ENCODE measurements at regions not wholly inside any gene's neighbourhood (a gene's known extent, or its start where the extent isn't known, plus 50 kb on each side); places are given as distances from the start of the nearest gene placed in this dataset.

DNA sequence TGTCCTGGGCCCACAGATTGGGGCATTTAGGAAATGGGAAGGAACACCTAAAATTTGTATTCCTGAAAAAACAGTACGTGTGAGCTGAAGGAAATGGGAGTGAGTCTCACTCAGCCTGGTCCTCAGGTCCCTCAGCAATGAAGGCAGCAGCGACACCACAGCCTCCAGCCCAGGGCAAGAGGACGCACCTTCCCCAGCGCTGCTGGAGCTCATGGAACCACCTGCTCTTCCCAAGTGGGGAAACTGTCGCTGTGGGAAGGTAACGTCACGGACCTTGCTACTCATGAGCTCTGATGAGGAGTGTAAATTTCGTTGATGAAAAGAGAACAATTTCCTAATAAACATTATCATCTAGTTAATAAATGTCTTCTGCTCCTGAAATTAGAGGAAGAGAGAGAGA is 323.6 kb downstream of the EIPR1 start:
- Histone ChIP-seq H3K36me3 (ENCODE audit: control insufficient read depth in 2 of 4, insufficient read depth in 4 of 4, low read length in 3 of 4) (no peaks in the 10 kb centered on the region), H3K23me2 (ENCODE audit: low read depth, low read length) (peaks cover 3% of the 10 kb centered on the region; the same call in 1 of the 2 replicates), H2BK5ac (ENCODE audit: low read depth, low read length) (no peak overlapping the region), H2BK12ac (ENCODE audit: low read depth, low read length) (no peak overlapping the region), H3K4me3 (ENCODE audit: extremely low read depth in 1 of 4, insufficient read depth in 2 of 4, low read depth in 3 of 4, low read length in 4 of 4) (no peak overlapping the region), H3K4me1 (replicated peaks in 1 of 4; ENCODE audit: control insufficient read depth in 3 of 4, insufficient read depth in 4 of 4, low read length in 3 of 4) (no peaks in the 10 kb centered on the region; a peak in 1 of 7 replicates), H2AK5ac (ENCODE audit: low read depth, low read length) (no peak overlapping the region), H4K8ac (ENCODE audit: extremely low read depth, insufficient read depth, low read length) (no peak overlapping the region), H2BK15ac (ENCODE audit: low read length) (no peak overlapping the region), H3K56ac (replicated peaks; ENCODE audit: insufficient read length, low read depth, low read length) (no peak overlapping the region), H3K79me1 (ENCODE audit: low read depth, low read length) (no peaks in the 10 kb centered on the region), H3K9ac (replicated peaks in 1 of 4; ENCODE audit: extremely low read depth in 1 of 4, low read depth in 3 of 4, low read length in 3 of 4) (no peak overlapping the region), H3K14ac (ENCODE audit: insufficient read length) (no peak overlapping the region), H2BK120ac (replicated peaks; ENCODE audit: low read depth, low read length) (no peak overlapping the region), H3K4me2 (ENCODE audit: insufficient read depth in 1 of 2, low read depth in 2 of 2, low read length in 2 of 2) (no peak overlapping the region), H3K23ac (ENCODE audit: insufficient read length) (no peak overlapping the region), H4K91ac (replicated peaks; ENCODE audit: insufficient read length, low read length) (no peak overlapping the region), H2BK20ac (ENCODE audit: low read length) (no peak overlapping the region), H3K18ac (ENCODE audit: extremely low read depth, low read length) (no peak overlapping the region; the same call in 1 of the 2 replicates), H3K9me3 (ENCODE audit: insufficient read depth in 2 of 2, low read depth in 1 of 2, low read length in 1 of 2) (no peaks in the 10 kb centered on the region), H4K5ac (ENCODE audit: insufficient read length, low read depth, low read length) (no peak overlapping the region), H3K4ac (replicated peaks; ENCODE audit: insufficient read length, low read depth, low read length) (no peak overlapping the region), H3K27ac (ENCODE audit: low read depth, low read length) (no peak overlapping the region), H4K20me1 (replicated peaks in 1 of 2; ENCODE audit: control insufficient read depth in 1 of 2, insufficient read depth in 2 of 2, low read length in 2 of 2) (no peaks in the 10 kb centered on the region), H2AFZ (ENCODE audit: low read length) (no peak overlapping the region), H3K27me3 (replicated peaks in 1 of 4; ENCODE audit: control insufficient read depth in 3 of 4, extremely low read depth in 1 of 4, insufficient read depth in 3 of 4, low read length in 3 of 4) (no peaks in the 10 kb centered on the region), H3K79me2 (ENCODE audit: control insufficient read depth in 1 of 2, insufficient read depth in 2 of 2, low read length in 2 of 2) (no peaks in the 10 kb centered on the region)
- ChIA-PET POLR2A (ENCODE audit: partially characterized antibody) (no interaction called here), CTCF (ENCODE audit: partially characterized antibody) (no interaction called here)
- DNase-seq (ENCODE audit: low read depth in 1 of 2, low spot score in 2 of 2) (no peak), FAIRE-seq (no peak)
- 85% methylated on average over 8 of the region's 8 CpGs; no CpG with 5 or more reads in 1 of the 2 experiments for WGBS, 2 experiments (ENCODE audit: extremely low coverage in 1 of 2, insufficient coverage in 1 of 2, insufficient read length in 1 of 2, insufficient replicate concordance in 2 of 2, low coverage in 1 of 2, low lambda C conversion rate in 2 of 2, missing lambda C conversion rate in 1 of 2)
- TF ChIP-seq EP300 (IDR thresholded peaks at IDR 0.05; ENCODE audit: borderline replicate concordance in 1 of 2, low read depth in 2 of 2, low read length in 2 of 2) (no peak), JUND (IDR thresholded peaks at IDR 0.05; ENCODE audit: low read length) (no peak), NANOG (IDR thresholded peaks at IDR 0.05; ENCODE audit: insufficient read depth, low read depth, low read length, poor library complexity, severe bottlenecking) (no peak), SIN3A (conservative IDR thresholded peaks at IDR 0.05 in 1 of 2, IDR thresholded peaks at IDR 0.05 in 1 of 2; ENCODE audit: low read depth in 1 of 2, low read length in 2 of 2) (no peak), PHF8 (conservative IDR thresholded peaks at IDR 0.05; ENCODE audit: low read depth, low read length) (no peak), CEBPB (IDR thresholded peaks at IDR 0.05; ENCODE audit: low read depth, low read length) (no peak), ZNF274 (IDR thresholded peaks at IDR 0.05; ENCODE audit: borderline replicate concordance, extremely low read depth, low read length) (no peak)

Data from H1 (cell line).